ENCODE measurements at regions not wholly inside any gene's neighbourhood (a gene's known extent, or its start where the extent isn't known, plus 50 kb on each side); places are given as distances from the start of the nearest gene placed in this dataset.

DNA sequence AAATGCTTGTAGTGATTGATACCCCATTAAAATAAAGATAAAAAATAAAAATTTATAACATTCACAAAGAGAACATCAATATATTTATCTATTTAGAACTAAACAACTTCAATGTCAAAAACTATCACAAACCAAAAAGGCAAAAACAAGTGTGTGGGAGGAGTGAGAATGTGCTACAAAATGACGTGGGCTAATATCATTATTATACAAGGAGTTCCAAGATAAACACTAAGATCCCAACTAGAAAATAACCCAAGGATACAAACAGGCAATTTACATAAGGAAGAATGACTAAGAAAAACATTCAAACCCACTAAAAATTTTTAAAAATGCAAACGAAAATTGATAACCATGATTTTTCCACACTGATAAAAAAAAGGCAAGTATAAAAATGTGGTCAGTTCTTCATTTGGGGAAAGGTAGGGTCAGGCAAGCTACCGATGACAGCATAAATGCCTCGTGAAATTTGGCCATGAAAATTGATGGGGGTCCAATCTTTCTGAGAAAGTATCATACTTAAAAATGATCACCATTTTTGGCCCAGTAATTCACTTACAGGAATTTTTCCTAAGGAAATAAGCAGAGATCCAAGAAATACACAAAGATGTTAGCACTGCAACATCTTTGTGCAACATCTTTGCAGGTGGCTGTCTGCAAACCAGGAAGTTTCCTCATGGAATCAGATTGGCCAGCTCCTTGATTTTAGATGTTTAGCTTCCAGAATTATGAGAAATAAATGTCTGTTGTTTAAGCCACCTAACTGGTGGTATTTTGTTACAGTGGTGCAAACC lies 140.2 kb downstream of the TMEM200A start:
- TF ChIP-seq, protein P1, sequence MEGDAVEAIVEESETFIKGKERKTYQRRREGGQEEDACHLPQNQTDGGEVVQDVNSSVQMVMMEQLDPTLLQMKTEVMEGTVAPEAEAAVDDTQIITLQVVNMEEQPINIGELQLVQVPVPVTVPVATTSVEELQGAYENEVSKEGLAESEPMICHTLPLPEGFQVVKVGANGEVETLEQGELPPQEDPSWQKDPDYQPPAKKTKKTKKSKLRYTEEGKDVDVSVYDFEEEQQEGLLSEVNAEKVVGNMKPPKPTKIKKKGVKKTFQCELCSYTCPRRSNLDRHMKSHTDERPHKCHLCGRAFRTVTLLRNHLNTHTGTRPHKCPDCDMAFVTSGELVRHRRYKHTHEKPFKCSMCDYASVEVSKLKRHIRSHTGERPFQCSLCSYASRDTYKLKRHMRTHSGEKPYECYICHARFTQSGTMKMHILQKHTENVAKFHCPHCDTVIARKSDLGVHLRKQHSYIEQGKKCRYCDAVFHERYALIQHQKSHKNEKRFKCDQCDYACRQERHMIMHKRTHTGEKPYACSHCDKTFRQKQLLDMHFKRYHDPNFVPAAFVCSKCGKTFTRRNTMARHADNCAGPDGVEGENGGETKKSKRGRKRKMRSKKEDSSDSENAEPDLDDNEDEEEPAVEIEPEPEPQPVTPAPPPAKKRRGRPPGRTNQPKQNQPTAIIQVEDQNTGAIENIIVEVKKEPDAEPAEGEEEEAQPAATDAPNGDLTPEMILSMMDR (IDR thresholded peaks at IDR 0.05) = no peak
- no peak for TF ChIP-seq EZH2 (IDR thresholded peaks at IDR 0.05; ENCODE audit: borderline replicate concordance, insufficient read depth, low read depth, low read length, poor library complexity, severe bottlenecking)
